ENCODE measurements at regions not wholly inside any gene's neighbourhood (a gene's known extent, or its start where the extent isn't known, plus 50 kb on each side); places are given as distances from the start of the nearest gene placed in this dataset.

- H3K4me3 ChIP-seq (ENCODE audit: control insufficient read depth, low read depth, low read length) = no peak overlapping the region
- no peak for TF ChIP-seq CTCF (IDR thresholded peaks at IDR 0.05; ENCODE audit: control insufficient read depth, insufficient read depth, low read depth, low read length, missing control alignments)
- DNase-seq (ENCODE audit: low read depth) = no peak
Observed at GRCh38 chr2:5464657-5465056, 227.5 kb upstream of the SOX11 start.

GRCh38 chr2:5465859-5466258, 226.3 kb upstream of the SOX11 start:
- no peak for TF ChIP-seq CTCF (IDR thresholded peaks at IDR 0.05; ENCODE audit: control insufficient read depth, insufficient read depth, low read depth, low read length, missing control alignments)
- H3K4me3 ChIP-seq (ENCODE audit: control insufficient read depth, low read depth, low read length) = no peak overlapping the region

GRCh38 chr2:5467178-5467905, 224.8 kb upstream of the SOX11 start:
- H3K4me3 ChIP-seq (ENCODE audit: control insufficient read depth, low read depth, low read length) = no peak overlapping the region
- DNase-seq (ENCODE audit: low read depth) = no peak
- no peak for TF ChIP-seq CTCF (IDR thresholded peaks at IDR 0.05; ENCODE audit: control insufficient read depth, insufficient read depth, low read depth, low read length, missing control alignments)

More at GRCh38 chr2:5465859-5466258, 226.3 kb upstream of the SOX11 start:
- DNase-seq (ENCODE audit: low read depth) = no peak

GRCh38 chr2:5472673-5473072, 219.5 kb upstream of the SOX11 start:
- TF ChIP-seq CTCF (IDR thresholded peaks at IDR 0.05; ENCODE audit: control insufficient read depth, insufficient read depth, low read depth, low read length, missing control alignments) = no peak
- DNase-seq (ENCODE audit: low read depth) = no peak
- H3K4me3 ChIP-seq (ENCODE audit: control insufficient read depth, low read depth, low read length) = no peak overlapping the region

- TF ChIP-seq CTCF (IDR thresholded peaks at IDR 0.05; ENCODE audit: control insufficient read depth, insufficient read depth, low read depth, low read length, missing control alignments) = no peak
- H3K4me3 ChIP-seq (ENCODE audit: control insufficient read depth, low read depth, low read length) = no peak overlapping the region
- DNase-seq (ENCODE audit: low read depth) = no peak
Observed at GRCh38 chr2:5473635-5474034, 218.5 kb upstream of the SOX11 start.

- TF ChIP-seq CTCF (IDR thresholded peaks at IDR 0.05; ENCODE audit: control insufficient read depth, insufficient read depth, low read depth, low read length, missing control alignments) = no peak
- no peak for DNase-seq (ENCODE audit: low read depth)
- no peak overlapping the region for H3K4me3 ChIP-seq (ENCODE audit: control insufficient read depth, low read depth, low read length)
Observed at GRCh38 chr2:5474716-5475115, 217.5 kb upstream of the SOX11 start.
